Skeletal muscle cell (primary cell): ENCODE measurements at regions not wholly inside any gene's neighbourhood (a gene's known extent, or its start where the extent isn't known, plus 50 kb on each side); places are given as distances from the start of the nearest gene placed in this dataset.
"Not testable (repeated sequence)": the region's sequence is repeated elsewhere in the genome, so short reads cannot be mapped to it uniquely, and the experiment has no call there.

Experiments used
- DNase-seq: peaks from one replicate; pipeline ENCODE4 v3.0.0-alpha.2; 2010; ENCODE audit warnings: low read depth
- H3K4me3 ChIP-seq: 2 replicates; pipeline ENCODE4 v1.5.1; 2011; ENCODE audit warnings: low read depth, mild to moderate bottlenecking, control low read depth, low read length, moderate library complexity

DNA sequence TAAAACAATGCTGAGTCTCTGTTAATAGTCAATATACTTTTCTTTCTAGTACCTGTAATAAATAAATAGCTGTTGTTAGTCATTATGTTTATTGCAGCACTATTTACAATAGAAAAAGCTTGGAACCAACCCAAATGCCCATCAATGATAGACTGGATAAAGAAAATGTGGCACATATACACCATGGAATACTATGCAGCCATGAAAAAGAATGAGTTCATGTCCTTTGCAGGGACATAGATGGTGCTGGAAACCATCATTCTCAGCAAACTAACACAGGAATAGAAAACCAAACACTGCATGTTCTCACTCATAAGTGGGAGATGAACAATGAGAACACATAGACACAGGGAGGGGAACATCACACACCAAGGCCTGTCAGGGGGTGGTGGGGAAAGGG is 1341.9 kb upstream of the PCDH7 start:
- not testable (repeated sequence) for H3K4me3 ChIP-seq, DNase-seq

DNA sequence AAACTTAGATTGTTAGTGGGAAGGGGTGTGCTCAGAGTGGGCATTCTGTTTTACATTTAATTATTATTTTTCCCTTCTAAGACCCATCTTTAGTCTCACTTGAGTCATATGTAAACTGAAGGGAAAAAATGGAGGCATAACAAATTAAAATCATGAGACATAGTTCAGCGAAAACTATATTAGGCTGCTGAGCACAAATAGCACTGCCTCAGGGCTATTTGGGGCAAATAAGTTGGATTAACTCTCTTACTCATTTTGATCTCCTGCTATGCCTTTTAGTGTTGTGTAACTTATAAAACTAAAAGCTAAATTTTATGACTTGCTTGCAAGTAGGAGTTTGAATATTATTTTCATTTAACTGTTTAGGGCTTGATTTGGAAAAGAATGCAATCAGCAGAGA is 1329.2 kb upstream of the PCDH7 start:
- no peak for DNase-seq
- no peak overlapping the region for H3K4me3 ChIP-seq

DNA sequence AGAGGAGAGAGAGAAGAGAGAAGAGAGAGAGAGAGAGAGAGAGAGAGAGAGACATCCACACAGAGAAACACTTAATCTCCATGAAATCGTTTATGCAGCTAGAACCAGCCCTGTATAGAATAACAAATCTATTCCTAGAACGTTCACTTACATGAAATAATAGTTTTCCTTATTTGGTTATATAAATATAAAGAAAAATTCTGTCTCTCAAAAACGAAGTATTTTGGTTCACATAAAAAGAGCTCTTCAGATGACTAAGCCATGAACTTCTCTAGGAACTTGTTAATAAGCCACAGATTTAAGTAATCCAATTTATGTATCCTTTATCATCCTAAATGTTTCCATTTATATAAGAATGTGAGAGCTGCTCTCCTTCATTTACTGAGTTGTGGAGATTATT is 1315.1 kb upstream of the PCDH7 start:
- DNase-seq, result no peak
- no peak overlapping the region for H3K4me3 ChIP-seq

DNA sequence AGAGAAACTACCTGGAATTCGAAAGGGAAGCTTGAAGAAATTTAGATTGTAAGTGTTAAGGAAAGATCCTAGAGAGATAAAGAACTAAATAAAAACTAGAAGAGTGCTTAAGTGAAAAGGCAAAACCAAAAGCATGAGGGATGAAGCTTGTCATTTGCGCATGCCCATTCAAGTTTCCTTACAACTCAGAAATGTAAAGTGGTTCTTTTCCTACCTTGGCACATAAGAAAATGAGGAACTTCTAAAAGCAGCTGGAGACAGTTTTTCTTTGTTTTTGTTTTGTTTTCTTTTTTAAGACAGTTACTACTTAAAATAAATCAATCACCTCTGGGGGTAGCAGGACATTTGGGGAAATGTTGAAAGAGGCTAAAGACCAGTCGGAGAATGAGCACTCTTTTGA is 1304.4 kb upstream of the PCDH7 start:
- H3K4me3 ChIP-seq, result no peak overlapping the region
- no peak for DNase-seq

DNA sequence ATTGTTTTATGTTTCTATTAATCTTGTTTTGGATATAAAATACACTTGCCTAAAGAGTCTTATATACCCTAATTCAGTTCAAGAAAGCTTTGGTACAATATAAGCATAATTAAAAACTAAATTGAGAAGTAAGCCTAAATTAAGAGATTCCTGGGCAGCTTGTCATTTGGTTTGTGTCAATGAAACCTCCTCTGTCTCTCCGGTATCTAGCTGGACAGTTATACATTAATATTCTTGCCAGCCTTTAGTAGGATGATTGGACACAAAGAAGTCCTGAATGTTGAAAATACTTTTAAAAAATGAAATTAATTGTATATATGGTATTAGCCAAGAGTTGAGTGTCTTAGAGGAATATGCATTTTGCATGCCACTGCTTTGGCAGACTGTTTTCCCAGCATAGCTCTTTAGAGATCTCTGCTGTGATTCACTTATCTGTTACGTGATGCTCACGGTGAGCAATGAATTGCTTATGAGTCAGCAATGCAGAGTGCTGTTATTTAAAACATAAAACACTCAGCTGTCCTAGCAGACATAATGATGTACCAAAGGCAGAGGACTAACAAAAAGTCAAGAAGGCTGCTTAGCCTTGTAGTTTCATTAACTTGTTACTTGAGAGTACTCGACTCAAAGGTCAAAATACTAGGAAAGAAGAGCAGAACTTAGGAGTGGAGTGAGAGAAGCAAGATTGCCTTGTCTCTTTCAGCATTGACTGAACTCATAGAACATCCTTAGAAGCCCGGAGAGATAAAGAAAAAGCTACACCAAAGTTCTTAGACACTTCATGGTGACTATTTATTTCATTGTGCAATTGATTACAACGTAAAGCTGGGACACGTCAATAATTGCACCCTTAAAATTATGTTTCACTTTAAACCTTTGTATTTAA is 1296.1 kb upstream of the PCDH7 start:
- DNase-seq, result peak; percentile 93

DNA sequence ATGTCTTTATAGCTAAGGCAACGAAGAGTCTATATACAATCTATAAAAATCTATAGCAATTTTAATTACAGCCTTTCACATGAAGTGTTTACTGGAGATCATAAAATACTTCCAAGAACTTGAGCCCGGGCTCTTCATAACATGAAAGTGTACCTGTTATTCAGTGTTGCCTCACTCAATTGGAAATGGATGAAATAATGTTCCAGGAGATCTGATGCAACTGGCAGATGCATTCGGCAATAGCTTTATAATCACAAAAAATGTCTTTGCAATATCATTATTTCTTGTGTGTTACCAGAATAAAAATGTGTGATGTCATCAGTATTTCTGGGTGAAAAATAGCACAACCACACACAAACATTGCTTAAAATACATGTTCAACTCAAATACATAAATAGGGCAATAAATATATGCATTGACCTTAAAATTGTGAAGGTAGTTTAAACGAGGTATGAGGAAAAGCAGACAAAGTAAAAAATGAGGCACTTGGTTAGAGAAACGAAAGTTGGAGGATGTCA is 1266.8 kb upstream of the PCDH7 start:
- peak; percentile 10 for DNase-seq
- H3K4me3 ChIP-seq, result no peak overlapping the region

More for the DNA sequence above, 1296.1 kb upstream of the PCDH7 start:
- H3K4me3 ChIP-seq, result no peak overlapping the region

DNA sequence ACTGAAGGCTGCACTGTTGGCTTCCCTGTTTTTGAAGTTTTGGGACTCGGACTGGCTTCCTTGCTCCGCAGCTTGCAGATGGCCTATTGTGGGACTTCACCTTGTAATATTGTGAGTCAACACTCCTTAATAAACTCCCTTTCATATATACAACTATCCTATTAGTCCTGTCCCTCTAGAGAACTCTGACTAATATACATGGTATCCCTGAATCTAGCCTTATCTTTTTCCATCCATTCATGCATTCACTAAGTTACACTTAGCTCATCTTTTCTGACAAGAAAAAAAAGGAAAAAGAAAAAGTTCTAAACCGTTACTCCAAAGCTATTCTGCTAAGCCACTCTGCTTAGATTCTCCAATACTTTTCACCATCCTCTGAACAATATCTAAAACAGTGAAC is 1260.2 kb upstream of the PCDH7 start:
- DNase-seq, result no peak
- no peak overlapping the region for H3K4me3 ChIP-seq

DNA sequence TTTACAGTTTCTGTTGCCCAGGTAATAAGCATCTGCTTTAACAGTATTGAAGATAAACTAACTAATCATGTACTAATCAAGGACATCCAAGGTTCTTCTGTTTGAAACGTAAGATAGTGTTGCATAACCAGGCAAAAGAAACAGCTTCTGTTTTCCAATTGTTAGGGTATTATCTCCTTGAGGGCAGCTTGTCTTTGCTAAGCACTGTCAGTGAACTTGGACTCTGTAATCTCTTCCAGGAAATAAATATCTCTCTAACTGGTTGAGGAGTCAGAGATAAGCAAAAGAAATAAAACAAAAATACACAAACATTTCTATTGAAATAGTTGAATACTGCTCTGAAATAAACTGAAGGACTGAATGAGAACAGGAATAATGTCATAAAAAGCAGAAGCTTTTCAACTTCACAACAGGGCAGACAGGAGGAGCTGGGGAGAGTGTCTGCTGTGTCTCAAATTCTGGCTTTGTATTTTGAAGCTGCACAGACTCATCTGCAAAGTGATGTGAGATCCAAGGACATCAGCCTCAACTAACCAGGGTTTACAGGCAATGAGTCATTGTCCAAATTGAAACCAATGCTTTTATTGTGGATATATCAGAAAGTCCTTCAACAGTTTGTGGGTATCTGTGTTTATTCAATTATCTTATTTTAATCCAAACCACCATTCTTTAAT is 1253.0 kb upstream of the PCDH7 start:
- no peak overlapping the region for H3K4me3 ChIP-seq
- DNase-seq, result peak; percentile 8
